HG03103 (cell line): ENCODE measurements at regions not wholly inside any gene's neighbourhood (a gene's known extent, or its start where the extent isn't known, plus 50 kb on each side); places are given as distances from the start of the nearest gene placed in this dataset.
"Not testable (repeated sequence)": the region's sequence is repeated elsewhere in the genome, so short reads cannot be mapped to it uniquely, and the experiment has no call there.

Source experiments
- ATAC-seq: cut with Tn5 transposase; IDR thresholded peaks from one replicate; pipeline ENCODE4 v1.9.1; 2021; ENCODE audit warnings: low read depth; ENCODE audit not compliant: unreplicated experiment

- ATAC-seq: no peak
These were observed 1435.7 kb upstream of the ADGRB3 start for GRCh38 chr6:67199425-67199824.

- no peak for ATAC-seq
These were observed 1444.3 kb upstream of the ADGRB3 start for GRCh38 chr6:67190733-67191132.

GRCh38 chr6:67184405-67184804 lies 1450.7 kb upstream of the ADGRB3 start:
- no peak for ATAC-seq

- no peak for ATAC-seq
These were observed 1460.0 kb upstream of the ADGRB3 start for GRCh38 chr6:67175101-67175500.

GRCh38 chr6:67165606-67166005 lies 1458.6 kb upstream of the EYS start:
- ATAC-seq: no peak

GRCh38 chr6:67160820-67161219 lies 1453.8 kb upstream of the EYS start:
- no peak for ATAC-seq

- ATAC-seq: no peak
These were observed 1434.0 kb upstream of the EYS start for GRCh38 chr6:67141005-67141404.

- ATAC-seq: no peak
These were observed 1426.9 kb upstream of the EYS start for GRCh38 chr6:67133973-67134372.

GRCh38 chr6:67131827-67132226 lies 1424.8 kb upstream of the EYS start:
- no peak for ATAC-seq

- ATAC-seq: no peak
These were observed 1422.8 kb upstream of the EYS start for GRCh38 chr6:67129780-67130179.

- ATAC-seq: no peak
These were observed 1420.0 kb upstream of the EYS start for GRCh38 chr6:67127041-67127440.

- no peak for ATAC-seq
These were observed 1414.1 kb upstream of the EYS start for GRCh38 chr6:67121115-67121514.

GRCh38 chr6:67112120-67112519 lies 1405.1 kb upstream of the EYS start:
- no peak for ATAC-seq

- no peak for ATAC-seq
These were observed 1395.7 kb upstream of the EYS start for GRCh38 chr6:67102743-67103142.

GRCh38 chr6:67095618-67096226 lies 1388.7 kb upstream of the EYS start:
- not testable (repeated sequence) for ATAC-seq

- ATAC-seq: no peak
These were observed 1387.5 kb upstream of the EYS start for GRCh38 chr6:67094431-67094946.

GRCh38 chr6:67073938-67074337 lies 1366.9 kb upstream of the EYS start:
- ATAC-seq: no peak

- no peak for ATAC-seq
These were observed 1361.8 kb upstream of the EYS start for GRCh38 chr6:67068781-67069180.

GRCh38 chr6:67064323-67064722 lies 1357.3 kb upstream of the EYS start:
- no peak for ATAC-seq

GRCh38 chr6:67047996-67048395 lies 1341.0 kb upstream of the EYS start:
- no peak for ATAC-seq

- ATAC-seq: no peak
These were observed 1338.0 kb upstream of the EYS start for GRCh38 chr6:67045076-67045475.

GRCh38 chr6:67031451-67031850 lies 1324.4 kb upstream of the EYS start:
- no peak for ATAC-seq

GRCh38 chr6:67030861-67031260 lies 1323.8 kb upstream of the EYS start:
- no peak for ATAC-seq
